ENCODE measurements at regions not wholly inside any gene's neighbourhood (a gene's known extent, or its start where the extent isn't known, plus 50 kb on each side); places are given as distances from the start of the nearest gene placed in this dataset.

DNA sequence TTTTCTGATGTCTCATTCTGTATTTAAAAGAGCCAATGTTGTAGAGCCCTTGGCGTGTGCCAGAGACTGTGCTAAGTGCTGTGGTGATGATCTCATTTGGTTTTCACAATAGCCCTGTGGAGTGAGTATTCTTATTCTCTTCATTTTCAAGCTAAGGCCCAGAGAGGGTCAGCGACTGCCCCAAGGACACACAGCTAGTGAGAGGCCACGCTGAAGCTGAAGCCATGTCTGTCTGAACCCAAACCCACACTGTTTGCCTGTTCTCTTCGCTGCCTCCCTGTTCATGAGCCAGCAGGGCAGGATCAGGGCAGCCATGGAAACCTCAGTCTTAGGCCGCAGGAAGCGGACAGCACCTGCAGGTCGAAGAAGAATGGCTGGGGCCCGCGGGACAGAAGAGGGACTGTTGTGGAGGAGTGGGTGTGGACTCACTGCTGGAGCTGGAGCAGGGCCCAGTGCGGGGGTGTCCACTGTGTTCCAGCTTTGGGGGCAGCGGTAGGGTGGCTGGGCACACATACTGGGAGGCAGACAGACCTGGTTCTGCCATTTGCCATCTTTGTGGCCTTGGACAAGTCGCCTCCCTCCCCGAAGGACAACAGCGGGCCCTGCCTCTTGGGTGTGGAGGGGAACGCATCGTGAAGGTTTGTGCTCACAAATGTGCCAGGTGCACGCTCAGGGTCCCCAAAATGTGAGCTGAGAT is 257.9 kb upstream of the MVB12B start:
- TF ChIP-seq, protein P1, sequence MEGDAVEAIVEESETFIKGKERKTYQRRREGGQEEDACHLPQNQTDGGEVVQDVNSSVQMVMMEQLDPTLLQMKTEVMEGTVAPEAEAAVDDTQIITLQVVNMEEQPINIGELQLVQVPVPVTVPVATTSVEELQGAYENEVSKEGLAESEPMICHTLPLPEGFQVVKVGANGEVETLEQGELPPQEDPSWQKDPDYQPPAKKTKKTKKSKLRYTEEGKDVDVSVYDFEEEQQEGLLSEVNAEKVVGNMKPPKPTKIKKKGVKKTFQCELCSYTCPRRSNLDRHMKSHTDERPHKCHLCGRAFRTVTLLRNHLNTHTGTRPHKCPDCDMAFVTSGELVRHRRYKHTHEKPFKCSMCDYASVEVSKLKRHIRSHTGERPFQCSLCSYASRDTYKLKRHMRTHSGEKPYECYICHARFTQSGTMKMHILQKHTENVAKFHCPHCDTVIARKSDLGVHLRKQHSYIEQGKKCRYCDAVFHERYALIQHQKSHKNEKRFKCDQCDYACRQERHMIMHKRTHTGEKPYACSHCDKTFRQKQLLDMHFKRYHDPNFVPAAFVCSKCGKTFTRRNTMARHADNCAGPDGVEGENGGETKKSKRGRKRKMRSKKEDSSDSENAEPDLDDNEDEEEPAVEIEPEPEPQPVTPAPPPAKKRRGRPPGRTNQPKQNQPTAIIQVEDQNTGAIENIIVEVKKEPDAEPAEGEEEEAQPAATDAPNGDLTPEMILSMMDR (IDR thresholded peaks at IDR 0.05; ENCODE audit: low read depth, low read length, missing input control), result no peak
- TF ChIP-seq RAD21 (IDR thresholded peaks at IDR 0.05) (no peak), RXRA (IDR thresholded peaks at IDR 0.05) (no peak), SP1 (IDR thresholded peaks at IDR 0.05) (no peak), GABPA (IDR thresholded peaks at IDR 0.05 in 1 of 2, conservative IDR thresholded peaks at IDR 0.05 in 1 of 2) (no peak), JUND (IDR thresholded peaks at IDR 0.05) (no peak), TAF1 (conservative IDR thresholded peaks at IDR 0.05) (no peak), YY1 (IDR thresholded peaks at IDR 0.05) (no peak), HNF4G (IDR thresholded peaks at IDR 0.05) (no peak), FOXA2 (IDR thresholded peaks at IDR 0.05) (no peak)
- TF ChIP-seq, protein P2, sequence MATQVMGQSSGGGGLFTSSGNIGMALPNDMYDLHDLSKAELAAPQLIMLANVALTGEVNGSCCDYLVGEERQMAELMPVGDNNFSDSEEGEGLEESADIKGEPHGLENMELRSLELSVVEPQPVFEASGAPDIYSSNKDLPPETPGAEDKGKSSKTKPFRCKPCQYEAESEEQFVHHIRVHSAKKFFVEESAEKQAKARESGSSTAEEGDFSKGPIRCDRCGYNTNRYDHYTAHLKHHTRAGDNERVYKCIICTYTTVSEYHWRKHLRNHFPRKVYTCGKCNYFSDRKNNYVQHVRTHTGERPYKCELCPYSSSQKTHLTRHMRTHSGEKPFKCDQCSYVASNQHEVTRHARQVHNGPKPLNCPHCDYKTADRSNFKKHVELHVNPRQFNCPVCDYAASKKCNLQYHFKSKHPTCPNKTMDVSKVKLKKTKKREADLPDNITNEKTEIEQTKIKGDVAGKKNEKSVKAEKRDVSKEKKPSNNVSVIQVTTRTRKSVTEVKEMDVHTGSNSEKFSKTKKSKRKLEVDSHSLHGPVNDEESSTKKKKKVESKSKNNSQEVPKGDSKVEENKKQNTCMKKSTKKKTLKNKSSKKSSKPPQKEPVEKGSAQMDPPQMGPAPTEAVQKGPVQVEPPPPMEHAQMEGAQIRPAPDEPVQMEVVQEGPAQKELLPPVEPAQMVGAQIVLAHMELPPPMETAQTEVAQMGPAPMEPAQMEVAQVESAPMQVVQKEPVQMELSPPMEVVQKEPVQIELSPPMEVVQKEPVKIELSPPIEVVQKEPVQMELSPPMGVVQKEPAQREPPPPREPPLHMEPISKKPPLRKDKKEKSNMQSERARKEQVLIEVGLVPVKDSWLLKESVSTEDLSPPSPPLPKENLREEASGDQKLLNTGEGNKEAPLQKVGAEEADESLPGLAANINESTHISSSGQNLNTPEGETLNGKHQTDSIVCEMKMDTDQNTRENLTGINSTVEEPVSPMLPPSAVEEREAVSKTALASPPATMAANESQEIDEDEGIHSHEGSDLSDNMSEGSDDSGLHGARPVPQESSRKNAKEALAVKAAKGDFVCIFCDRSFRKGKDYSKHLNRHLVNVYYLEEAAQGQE (IDR thresholded peaks at IDR 0.05), result no peak
- TF ChIP-seq, protein P3, sequence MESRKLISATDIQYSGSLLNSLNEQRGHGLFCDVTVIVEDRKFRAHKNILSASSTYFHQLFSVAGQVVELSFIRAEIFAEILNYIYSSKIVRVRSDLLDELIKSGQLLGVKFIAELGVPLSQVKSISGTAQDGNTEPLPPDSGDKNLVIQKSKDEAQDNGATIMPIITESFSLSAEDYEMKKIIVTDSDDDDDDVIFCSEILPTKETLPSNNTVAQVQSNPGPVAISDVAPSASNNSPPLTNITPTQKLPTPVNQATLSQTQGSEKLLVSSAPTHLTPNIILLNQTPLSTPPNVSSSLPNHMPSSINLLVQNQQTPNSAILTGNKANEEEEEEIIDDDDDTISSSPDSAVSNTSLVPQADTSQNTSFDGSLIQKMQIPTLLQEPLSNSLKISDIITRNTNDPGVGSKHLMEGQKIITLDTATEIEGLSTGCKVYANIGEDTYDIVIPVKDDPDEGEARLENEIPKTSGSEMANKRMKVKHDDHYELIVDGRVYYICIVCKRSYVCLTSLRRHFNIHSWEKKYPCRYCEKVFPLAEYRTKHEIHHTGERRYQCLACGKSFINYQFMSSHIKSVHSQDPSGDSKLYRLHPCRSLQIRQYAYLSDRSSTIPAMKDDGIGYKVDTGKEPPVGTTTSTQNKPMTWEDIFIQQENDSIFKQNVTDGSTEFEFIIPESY (IDR thresholded peaks at IDR 0.05), result no peak
- TF ChIP-seq, protein P4, sequence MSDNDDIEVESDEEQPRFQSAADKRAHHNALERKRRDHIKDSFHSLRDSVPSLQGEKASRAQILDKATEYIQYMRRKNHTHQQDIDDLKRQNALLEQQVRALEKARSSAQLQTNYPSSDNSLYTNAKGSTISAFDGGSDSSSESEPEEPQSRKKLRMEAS (IDR thresholded peaks at IDR 0.05), result no peak
- TF ChIP-seq, protein P5, sequence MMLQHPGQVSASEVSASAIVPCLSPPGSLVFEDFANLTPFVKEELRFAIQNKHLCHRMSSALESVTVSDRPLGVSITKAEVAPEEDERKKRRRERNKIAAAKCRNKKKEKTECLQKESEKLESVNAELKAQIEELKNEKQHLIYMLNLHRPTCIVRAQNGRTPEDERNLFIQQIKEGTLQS (IDR thresholded peaks at IDR 0.05), result no peak
